HG02943 (cell line): ENCODE measurements at regions not wholly inside any gene's neighbourhood (a gene's known extent, or its start where the extent isn't known, plus 50 kb on each side); places are given as distances from the start of the nearest gene placed in this dataset.
"Not testable (repeated sequence)": the region's sequence is repeated elsewhere in the genome, so short reads cannot be mapped to it uniquely, and the experiment has no call there.

Experiments
- ATAC-seq: cut with Tn5 transposase; IDR thresholded peaks from one replicate; pipeline ENCODE4 v1.9.1; 2021; ENCODE audit warnings: mild to moderate bottlenecking, low read depth, moderate library complexity; ENCODE audit not compliant: unreplicated experiment

DNA sequence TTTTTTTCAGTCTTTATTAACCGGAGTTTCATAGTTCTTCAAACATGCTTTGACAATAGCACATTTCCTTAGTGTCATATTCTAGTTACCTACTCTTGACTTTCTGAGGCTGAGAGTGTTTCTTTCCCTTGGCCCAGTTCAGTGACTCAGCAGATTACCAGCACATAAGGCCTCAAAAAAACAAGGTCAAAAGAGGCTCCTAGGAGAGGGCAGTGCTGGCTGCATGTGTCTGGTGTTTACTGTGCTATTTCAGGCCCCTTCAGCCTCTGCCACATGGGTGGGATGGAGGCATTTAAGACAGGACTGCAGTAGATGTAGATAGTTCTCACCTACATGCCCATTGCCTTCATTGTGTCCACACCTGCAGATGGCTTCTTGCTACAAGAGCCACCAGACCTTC, 198.2 kb upstream of the SSTR4 start:
- no peak for ATAC-seq

DNA sequence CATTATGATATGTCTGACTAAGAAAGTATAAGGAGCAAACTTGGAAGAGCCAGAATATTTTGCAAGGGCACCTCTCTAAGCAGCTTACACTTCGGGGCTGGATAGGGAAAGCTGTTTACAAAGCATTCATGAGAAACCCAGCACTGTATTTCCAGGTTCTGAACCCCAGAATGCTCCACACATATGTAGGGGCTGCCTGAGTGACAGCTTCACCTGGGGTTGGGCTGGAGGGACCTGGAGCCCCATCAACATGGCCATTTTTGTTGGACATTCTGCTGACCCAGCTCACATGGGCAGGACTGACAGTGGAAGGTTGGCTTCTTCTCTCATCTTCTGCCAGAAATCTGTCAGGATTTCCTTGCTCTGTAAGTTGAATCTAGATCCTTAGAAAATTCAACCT, 197.1 kb upstream of the SSTR4 start:
- no peak for ATAC-seq

DNA sequence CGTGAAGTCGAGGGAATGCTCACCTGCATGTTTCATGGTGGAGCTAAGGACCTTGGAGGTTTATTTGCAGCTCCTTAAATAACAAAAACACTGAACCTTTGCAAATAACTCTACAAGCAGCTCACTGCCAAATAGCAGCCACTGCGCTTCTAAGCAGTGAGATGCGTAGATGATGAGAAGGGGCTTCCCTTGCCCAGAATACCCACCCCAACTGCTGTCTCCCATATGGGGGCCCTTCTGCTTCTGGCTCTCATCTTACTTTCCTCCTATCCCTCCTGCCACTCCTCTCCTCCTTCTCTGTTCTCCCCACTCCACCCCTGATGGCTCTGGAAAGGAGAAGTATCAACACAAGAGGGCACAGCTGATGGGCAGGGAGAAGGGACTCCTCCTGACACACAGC, 193.3 kb upstream of the SSTR4 start:
- ATAC-seq = no peak

DNA sequence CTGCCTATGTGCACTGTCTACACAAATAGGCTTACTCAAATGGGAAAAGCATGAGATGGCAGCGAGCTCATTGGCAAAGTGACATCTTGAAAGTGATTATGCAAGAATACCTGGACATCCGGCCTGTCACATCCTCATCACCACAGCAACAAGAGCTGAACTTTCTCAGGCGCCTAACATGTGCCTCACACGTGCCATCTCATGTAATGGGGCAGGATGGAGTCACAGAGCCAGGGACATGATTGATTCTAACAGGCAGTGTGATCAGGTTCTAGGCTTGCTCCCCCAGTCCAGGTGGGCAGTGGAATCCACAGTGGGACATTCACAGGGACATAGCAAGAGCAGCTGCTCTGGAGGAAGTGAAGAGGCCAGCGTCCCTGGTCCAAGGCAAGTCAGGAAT, 192.3 kb upstream of the SSTR4 start:
- no peak for ATAC-seq

DNA sequence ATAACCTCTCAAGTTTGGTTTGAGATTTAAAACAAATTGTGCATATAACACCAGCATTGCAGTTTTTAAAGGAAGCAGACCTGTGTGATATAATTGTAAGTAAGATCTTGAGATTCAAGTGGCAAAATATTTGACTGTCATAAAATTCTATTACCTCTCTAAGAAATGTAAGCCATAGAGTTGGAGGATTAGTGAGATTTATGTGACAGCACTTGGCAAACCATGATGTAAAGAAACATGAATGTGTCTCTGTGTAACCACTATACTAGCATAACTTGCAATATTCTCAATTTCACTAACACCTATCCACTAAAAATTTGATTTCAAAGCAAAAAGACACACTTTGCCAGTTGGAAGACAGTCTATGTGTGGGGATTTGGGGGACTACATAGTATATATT, 190.2 kb upstream of the SSTR4 start:
- no peak for ATAC-seq

DNA sequence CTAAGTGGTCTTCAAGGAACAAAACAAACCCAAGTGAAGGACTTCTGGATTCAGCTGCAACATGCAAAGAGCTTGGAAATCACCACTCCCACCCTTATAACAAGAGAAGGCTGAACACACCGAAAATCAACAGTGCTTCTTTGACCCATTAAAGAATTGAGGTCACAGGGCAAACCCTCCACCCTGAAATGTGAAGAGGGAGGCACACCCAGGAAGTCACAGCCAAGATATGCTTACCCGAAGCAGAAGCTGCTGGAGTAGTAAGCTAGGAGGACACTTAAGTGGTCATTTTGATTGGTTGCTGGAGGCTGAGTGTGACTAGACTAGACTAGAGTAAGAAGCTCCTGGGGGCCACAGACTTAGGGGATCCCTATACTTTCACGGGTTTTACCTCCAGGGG, 188.2 kb upstream of the SSTR4 start:
- no peak for ATAC-seq

DNA sequence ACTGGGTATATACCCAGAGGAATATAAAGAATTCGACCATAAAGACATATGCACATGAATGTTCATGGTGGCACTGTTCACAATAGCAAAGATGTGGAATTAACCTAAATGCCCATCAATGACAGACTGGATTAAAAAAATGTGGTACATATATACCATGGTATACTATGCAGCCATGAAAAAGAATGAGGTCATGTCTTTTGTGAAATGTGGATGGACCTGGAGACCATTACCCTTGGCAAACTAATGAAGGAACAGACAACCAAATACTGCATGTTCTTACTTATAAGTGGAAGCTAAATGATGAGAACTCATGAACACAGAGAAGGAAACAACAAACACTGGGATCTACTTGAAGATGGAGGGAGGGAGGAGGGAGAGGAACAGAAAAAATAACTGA, 186.7 kb upstream of the SSTR4 start:
- no peak for ATAC-seq

DNA sequence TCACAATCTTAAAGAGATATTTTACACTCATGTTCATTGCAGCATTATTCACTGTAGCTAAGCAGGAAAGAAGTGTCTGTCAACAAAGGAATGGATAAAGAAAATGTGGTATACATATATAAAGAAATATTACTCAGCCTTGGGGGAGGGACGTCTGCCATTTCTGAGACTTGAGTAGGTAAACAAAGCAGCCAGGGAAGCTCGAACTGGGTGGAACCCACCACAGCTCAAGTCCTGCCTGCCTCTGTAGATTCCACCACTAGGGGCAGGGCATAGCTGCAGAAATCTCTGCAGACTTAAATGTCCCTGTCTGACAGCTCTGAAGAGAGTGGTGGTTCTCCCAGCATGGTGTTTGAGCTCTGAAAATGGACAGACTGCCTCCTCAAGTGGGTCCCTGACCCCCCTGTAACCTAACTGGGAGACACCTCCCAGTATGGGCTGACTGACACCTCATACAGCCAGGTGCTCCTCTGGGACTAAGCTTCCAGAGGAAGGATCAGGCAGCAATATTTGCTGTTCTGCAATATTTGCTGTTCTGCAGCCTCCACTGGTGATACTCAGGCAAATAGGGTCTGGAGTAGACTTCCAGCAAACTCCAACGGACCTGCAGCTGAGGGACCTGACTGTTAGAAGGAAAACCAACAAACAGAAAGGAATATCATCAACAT, 183.3 kb upstream of the SSTR4 start:
- not testable (repeated sequence) for ATAC-seq

DNA sequence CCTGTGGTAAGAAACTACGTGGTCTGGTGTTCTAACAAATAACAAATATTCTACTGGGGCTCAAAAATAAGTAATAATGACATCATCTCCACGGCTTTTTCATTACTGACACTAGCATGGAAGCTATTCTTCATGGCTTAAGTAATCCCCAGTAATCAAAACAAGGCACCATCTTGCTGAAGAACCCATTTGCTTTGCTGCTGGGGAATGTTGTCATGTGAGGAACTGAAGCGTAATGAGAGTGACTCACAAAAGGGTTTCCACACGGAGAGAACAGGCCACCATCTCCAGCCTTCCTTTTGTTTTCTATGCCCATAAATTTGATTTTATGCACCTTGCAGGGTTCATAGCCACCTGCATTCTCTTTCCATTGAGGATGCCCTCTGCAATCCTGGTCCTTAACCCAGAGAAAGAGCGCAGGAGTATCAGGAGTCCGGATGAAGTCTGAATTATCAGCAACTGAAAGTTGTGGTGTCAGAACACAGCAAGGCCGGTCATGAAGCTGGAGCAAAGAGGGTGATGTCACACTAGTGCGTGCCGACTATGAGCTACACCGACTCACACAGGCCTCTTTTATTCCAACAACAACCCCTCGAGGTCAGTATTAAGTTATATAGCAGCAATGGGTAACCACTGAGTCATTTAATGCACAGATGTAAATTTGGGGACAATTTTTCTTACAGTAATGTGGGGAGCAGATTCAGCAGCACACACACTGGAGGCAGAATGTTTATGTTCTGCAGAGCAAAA, 173.7 kb upstream of the SSTR4 start:
- no peak for ATAC-seq

DNA sequence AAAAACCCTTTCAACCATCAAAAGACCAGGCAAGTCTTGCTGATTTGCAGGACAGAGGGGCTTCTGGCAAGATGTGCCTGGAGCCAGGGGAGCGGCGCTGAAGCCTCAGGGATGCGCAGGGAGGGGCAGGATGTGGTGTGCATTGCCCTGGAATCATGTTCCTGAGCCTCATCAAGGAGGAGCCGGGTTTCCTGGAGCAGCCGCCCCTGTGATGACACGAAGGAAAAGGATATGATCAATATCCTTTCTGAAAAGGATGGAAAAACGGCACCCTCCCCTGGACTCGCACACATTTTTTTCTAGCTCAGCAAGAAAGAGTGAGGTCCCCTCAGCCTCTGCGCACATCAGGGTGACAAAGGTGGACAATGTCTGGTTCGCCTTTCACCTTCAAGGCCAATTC, 173.1 kb upstream of the SSTR4 start:
- ATAC-seq = no peak

DNA sequence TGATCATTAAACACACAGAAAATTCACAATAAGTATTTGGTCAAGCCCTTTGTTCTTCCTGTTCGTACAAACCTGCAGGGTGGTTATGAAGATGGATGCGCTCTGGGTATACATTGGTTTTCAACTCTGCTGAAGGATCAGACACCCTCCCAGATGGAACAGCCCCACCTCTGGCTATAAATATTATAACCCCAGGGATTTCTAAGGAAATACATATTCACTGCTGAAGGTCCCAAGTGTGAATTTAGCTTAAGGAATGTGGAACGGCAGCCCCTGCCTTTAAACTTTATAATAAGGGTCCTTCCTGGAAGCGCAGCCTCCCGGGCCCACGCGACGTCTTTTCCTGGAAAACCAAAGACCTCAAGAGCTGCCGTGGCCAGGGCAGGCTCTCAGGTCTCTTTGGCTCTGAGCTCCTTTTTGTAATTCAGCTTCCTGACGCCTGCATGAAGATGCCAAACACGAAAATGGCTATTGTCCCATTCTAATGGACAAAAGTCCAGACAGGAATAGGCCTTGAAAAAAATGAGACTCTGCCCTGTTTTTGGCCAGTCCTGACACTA, 172.4 kb upstream of the SSTR4 start:
- no peak for ATAC-seq

DNA sequence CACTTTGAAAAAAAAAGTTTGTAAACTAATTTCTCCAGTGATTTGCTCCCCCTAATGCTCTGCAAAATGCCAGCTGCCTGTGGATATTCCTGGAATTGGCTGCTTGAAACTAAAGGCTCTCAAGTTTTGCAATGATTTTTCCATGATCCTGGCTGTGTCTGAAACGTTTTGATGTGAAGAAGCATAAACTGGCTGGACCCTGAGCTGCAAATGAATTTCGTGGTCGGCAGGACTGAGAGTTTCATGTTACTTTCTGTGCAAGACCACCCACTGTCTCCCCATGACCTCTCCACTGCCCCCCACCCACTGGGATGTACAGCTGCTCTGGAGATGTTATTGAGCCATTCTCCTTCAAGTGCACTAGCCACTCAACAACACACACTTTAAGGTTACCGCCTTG, 171.3 kb upstream of the SSTR4 start:
- ATAC-seq = no peak

DNA sequence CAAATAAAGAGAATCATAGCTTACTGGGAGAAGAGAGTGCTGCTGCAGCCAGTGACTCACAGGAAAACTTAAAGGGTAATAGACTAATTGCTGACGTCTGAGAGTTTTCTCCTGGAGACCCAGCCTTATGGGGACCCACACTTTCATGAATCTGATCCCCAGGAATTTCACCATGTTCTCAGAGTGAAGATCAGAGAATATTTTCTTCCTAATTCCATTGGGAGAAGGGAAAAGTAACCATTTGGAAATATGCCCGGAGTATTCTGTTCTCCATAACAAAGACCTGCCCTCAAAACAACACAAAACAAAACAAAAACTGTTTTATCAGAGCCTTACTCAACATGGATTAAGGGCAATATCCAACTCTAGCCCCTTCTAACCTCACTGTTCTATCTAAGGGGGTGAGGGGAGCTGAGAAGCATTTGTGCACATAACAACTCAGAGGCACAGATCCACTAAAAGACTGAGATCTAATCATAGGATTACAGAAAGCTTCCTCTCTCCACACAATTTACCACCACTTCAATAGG, 168.2 kb upstream of the SSTR4 start:
- no peak for ATAC-seq

DNA sequence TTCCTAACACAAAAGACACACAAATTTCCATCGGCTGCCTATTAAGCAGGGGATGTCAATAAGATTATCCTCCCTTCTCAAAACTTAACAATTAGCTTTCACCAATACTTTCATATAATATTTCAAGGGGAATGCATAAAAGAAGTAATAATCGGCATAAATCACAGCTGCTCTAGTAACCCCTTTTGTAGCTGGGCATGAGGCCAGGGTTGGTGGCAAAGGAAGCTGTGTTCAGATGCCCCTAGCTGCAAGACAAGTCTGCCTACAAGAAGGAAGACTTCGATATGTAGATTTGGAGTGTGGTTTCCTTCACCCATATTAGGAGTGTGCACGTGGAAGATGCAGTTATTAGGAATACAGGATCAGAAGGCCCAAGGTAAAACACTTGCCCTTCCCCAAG, 156.9 kb upstream of the SSTR4 start:
- ATAC-seq = no peak

DNA sequence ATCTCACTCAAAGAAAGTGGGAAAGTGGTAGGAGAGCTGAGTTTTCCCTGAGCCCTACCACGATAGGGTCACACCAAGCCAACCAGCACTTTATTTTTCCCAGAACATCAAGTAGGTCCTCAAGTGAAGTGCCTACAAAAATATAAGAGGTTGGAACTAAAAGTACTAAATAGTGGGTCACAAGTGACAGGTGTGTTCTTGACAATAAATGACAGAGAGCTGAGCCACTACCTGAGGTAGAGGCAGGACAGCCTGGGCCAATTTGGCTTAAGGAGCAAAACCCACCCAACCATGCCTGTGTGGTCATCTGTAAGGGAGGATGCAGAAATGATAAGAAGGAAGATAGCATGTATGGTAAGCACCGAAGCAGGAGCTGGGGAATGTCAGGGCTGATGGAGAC, 154.8 kb upstream of the SSTR4 start:
- ATAC-seq = no peak

DNA sequence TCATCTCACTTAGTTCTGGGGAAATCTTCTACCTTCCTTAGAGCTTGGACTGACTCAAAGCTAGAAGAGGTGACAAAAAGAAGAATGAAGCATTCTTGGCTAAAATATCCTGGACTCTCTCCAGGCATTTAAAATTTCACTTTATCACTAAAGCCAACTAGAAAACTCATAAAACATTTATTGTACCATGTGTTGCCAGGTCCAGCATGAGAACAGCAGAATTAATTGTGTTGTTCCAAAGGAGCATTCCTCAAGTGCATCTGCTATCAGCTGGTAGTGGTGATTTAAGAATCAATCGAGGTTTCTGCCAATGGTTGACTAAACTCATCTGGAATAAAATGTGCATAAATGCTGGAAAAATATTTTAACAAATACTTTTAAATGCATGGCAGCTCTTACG, 147.3 kb upstream of the SSTR4 start:
- ATAC-seq = no peak

DNA sequence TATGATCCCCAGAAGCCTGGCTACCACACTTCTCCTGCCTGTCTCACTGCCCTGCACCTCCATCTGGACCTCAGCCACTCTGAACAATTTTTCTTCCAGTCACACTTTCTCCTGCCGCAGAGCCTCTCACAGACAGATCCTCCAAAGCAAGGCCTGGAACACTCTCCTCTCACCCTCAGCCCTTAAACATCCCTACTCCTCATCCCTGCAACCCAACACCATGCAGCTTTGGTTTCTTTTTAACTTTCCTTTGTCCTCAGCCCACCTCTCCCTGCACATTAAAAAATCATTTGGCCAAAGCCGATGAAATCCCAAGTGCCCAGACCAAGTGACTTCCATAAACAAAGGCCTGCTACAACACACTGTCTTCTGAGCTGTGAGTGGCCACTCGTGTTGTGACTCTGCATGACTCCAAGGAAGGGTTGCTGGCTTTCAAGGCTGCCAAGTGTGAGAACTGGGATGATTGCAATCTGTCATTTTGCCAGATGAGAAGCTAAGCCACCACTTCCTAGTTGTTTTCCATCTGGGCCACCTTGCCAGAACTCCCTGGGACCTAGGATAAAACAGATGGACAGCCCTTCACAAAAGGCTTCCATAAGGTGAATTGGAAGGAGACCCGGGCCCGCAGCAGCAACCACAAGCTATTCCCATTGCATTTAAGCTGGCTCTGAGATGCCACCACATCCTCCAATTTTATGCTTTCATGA, 144.4 kb upstream of the SSTR4 start:
- no peak for ATAC-seq

DNA sequence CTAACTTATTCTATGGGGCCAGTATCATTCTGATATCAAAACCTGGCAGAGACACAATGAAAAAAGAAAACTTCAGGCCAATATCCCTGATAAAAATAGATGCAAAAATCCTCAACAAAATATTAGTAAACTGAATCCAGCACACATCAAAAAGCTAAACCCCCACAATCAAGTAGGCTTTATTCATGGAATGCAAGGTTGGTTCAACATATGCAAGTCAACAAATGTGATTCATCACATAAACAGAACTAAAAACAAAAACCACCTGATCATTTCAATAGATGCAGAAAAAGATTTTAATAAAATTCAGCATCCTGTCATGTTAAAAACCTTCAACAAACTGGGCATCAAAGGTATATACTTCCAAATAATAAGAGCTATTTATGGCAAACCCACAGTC, 133.9 kb upstream of the SSTR4 start:
- no peak for ATAC-seq

DNA sequence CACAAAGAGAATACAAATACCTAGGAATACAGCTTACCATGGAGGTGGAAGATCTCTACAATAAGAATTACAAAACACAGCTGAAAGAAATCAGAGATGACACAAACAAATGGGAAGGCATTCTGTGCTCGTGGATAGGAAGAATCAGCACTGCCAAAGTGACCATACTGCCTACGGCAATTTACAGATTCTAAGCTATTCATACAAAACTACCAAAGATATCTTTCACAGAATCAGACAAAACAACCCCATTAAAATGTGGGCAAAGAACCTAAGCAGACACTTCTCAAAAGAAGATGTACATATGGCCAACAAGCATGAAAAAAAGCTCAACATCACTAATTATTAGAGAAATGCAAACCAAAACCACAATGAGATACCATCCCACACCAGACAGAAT, 133.2 kb upstream of the SSTR4 start:
- ATAC-seq = no peak

DNA sequence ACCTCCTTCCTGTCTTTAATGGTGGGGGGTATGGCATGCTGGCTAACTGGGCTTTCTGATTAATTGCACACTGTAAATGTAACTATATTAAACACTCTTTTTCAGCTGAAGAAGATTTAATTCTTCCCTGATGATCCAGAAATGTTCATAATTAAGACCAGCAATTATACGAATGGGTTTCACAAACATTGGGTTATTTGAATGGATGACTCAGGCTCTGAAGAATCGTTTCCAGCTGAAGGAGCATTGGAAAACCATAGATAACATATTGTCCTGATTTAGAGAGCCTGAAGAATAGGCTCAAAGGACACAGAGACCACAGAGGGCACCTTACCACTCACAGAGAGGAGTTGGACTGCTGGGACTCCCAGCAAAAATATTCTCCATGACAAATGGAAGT, 130.7 kb upstream of the SSTR4 start:
- ATAC-seq = no peak

DNA sequence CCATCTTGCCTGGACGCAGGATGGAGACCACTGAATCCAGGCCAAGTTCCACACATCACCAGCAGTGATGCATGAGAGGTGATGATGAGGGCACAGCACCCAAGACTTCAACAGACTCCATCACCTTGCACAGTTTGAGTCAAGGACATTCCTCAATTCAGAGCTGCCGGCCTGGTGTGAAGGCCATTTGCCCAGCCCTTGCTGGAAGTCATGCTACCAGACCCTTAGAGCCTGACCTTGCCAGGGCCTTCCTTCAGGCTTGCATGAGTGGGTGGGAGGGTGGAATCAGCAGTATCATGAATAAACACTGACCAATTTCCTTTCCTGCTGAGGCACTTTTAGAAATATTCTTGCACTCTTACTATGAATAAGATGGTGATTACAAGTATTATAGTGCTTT, 130.2 kb upstream of the SSTR4 start:
- ATAC-seq = no peak
